ENCODE measurements at regions not wholly inside any gene's neighbourhood (a gene's known extent, or its start where the extent isn't known, plus 50 kb on each side); places are given as distances from the start of the nearest gene placed in this dataset.

GRCh38 chr7:49255054-49255453 lies 330.7 kb downstream of the CDC14C start:
- intact Hi-C loops (cut with micrococcal nuclease), result no loop called here
- ChIA-PET RAD21 (ENCODE audit: low non-redundant PET in 1 of 2, low total read pairs in 2 of 2, uncharacterized antibody in 2 of 2, unreplicated experiment in 2 of 2) (no interaction called here), POLR2A (no interaction called here), CTCF (no interaction called here)
- Histone ChIP-seq H3K27ac (ENCODE audit: low read depth, low read length) (no peak overlapping the region), H3K27me3 (ENCODE audit: insufficient read depth, low read length) (no peaks in the 10 kb centered on the region), H3K9me3 (ENCODE audit: control insufficient read depth in 1 of 2, insufficient read depth in 1 of 2, low read depth in 1 of 2, low read length in 2 of 2) (peaks cover 0 to 18% of the 10 kb centered on the region in 2 experiments; a peak in 3 of 4 replicates), H3K4me3 (replicated peaks in 1 of 2; ENCODE audit: low read depth in 1 of 2, low read length in 2 of 2) (no peak overlapping the region), H3K79me2 (ENCODE audit: insufficient read depth, low read length) (no peaks in the 10 kb centered on the region), H3K36me3 (ENCODE audit: control insufficient read depth in 1 of 2, insufficient read depth in 2 of 2, low read length in 2 of 2) (no peaks in the 10 kb centered on the region; a peak in 1 of 4 replicates), H3K9ac (ENCODE audit: low read length) (no peak overlapping the region), H3K4me1 (ENCODE audit: control insufficient read depth in 1 of 2, insufficient read depth in 2 of 2, low read length in 2 of 2) (no peaks in the 10 kb centered on the region), H4K20me1 (ENCODE audit: insufficient read depth) (no peaks in the 10 kb centered on the region), H2AFZ (ENCODE audit: low read depth, low read length, poor library complexity, severe bottlenecking) (no peak overlapping the region), H3K9me2 (ENCODE audit: insufficient read depth) (no peaks in the 10 kb centered on the region), H3K4me2 (ENCODE audit: low read length) (no peak overlapping the region)
- no peak for ATAC-seq
- no peak for DNase-seq (ENCODE audit: low read depth, low spot score)
- TF ChIP-seq CEBPB (IDR thresholded peaks at IDR 0.05; ENCODE audit: low read depth), result no peak
- no peak for TF ChIP-seq EZH2phosphoT487 (IDR thresholded peaks at IDR 0.05; ENCODE audit: borderline replicate concordance)
- TF ChIP-seq, protein P1, sequence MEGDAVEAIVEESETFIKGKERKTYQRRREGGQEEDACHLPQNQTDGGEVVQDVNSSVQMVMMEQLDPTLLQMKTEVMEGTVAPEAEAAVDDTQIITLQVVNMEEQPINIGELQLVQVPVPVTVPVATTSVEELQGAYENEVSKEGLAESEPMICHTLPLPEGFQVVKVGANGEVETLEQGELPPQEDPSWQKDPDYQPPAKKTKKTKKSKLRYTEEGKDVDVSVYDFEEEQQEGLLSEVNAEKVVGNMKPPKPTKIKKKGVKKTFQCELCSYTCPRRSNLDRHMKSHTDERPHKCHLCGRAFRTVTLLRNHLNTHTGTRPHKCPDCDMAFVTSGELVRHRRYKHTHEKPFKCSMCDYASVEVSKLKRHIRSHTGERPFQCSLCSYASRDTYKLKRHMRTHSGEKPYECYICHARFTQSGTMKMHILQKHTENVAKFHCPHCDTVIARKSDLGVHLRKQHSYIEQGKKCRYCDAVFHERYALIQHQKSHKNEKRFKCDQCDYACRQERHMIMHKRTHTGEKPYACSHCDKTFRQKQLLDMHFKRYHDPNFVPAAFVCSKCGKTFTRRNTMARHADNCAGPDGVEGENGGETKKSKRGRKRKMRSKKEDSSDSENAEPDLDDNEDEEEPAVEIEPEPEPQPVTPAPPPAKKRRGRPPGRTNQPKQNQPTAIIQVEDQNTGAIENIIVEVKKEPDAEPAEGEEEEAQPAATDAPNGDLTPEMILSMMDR (IDR thresholded peaks at IDR 0.05 in 2 of 3, conservative IDR thresholded peaks at IDR 0.05 in 1 of 3; ENCODE audit: borderline replicate concordance in 1 of 3, insufficient read depth in 1 of 3, low read depth in 2 of 3, low read length in 2 of 3), result no peak
- no peak for TF ChIP-seq ZBTB33 (IDR thresholded peaks at IDR 0.05; ENCODE audit: extremely low read depth, insufficient replicate concordance, low read length)
- BruUV-seq (replicated peaks), result no TSS peak

- ChIA-PET RAD21 (ENCODE audit: low non-redundant PET in 1 of 2, low total read pairs in 2 of 2, uncharacterized antibody in 2 of 2, unreplicated experiment in 2 of 2) (no interaction called here), POLR2A (no interaction called here), CTCF (no interaction called here)
- ATAC-seq (no peak), DNase-seq (ENCODE audit: low read depth, low spot score) (no peak)
- Histone ChIP-seq H3K27ac (ENCODE audit: low read depth, low read length) (no peak overlapping the region), H3K9me2 (ENCODE audit: insufficient read depth) (no peaks in the 10 kb centered on the region), H3K9me3 (ENCODE audit: control insufficient read depth in 1 of 2, insufficient read depth in 1 of 2, low read depth in 1 of 2, low read length in 2 of 2) (peaks cover 9 to 18% of the 10 kb centered on the region in 2 experiments; a peak in 3 of 4 replicates), H3K79me2 (ENCODE audit: insufficient read depth, low read length) (no peaks in the 10 kb centered on the region), H3K4me3 (replicated peaks in 1 of 2; ENCODE audit: low read depth in 1 of 2, low read length in 2 of 2) (no peak overlapping the region), H3K27me3 (ENCODE audit: insufficient read depth, low read length) (no peaks in the 10 kb centered on the region), H4K20me1 (ENCODE audit: insufficient read depth) (no peaks in the 10 kb centered on the region), H2AFZ (ENCODE audit: low read depth, low read length, poor library complexity, severe bottlenecking) (no peak overlapping the region), H3K4me1 (ENCODE audit: control insufficient read depth in 1 of 2, insufficient read depth in 2 of 2, low read length in 2 of 2) (no peaks in the 10 kb centered on the region), H3K9ac (ENCODE audit: low read length) (no peak overlapping the region), H3K4me2 (ENCODE audit: low read length) (no peak overlapping the region), H3K36me3 (ENCODE audit: control insufficient read depth in 1 of 2, insufficient read depth in 2 of 2, low read length in 2 of 2) (no peaks in the 10 kb centered on the region)
- intact Hi-C loops (cut with micrococcal nuclease), result no loop called here
- TF ChIP-seq YY1 (IDR thresholded peaks at IDR 0.05; ENCODE audit: extremely low read depth, insufficient replicate concordance, low read depth, low read length) (no peak), FOSL1 (IDR thresholded peaks at IDR 0.05; ENCODE audit: low read depth) (no peak), ELF1 (IDR thresholded peaks at IDR 0.05; ENCODE audit: borderline replicate concordance, low read depth) (no peak), ZFX (IDR thresholded peaks at IDR 0.05) (no peak)
- no TSS peak for BruUV-seq (replicated peaks)
These were observed 336.2 kb downstream of the CDC14C start for GRCh38 chr7:49260538-49260937.
